HCT116 (cell line): ENCODE measurements at regions not wholly inside any gene's neighbourhood (a gene's known extent, or its start where the extent isn't known, plus 50 kb on each side); places are given as distances from the start of the nearest gene placed in this dataset.

Source experiments
- ATAC-seq: fragments of 200-7000 bp; cut with Tn5 transposase; 2 replicates; pipeline ENCODE4 v1.9.1; 2020; ENCODE audit warnings: mild to moderate bottlenecking, moderate library complexity
- BruUV-seq: library from RNA; stranded (reverse); fragments of 400-500 nt; replicated peaks from 2 replicates; lab custom pipeline; 2021; lab: Mats Ljungman, UMichigan
- CTCF ChIA-PET: fragments of 300-600 bp; sonication (Branson Sonifier 250); formaldehyde crosslinking; loops from one replicate; lab custom pipeline; 2021; ENCODE audit warnings: antibody characterized with exemption; lab: Charles Lee
- POLR2A ChIA-PET: fragments of 300-600, 350-600 bp; sonication (Branson Sonifier 250); formaldehyde crosslinking; loops from one replicate; lab custom pipeline; 2021; ENCODE audit warnings: antibody characterized with exemption; lab: Charles Lee
- RAD21 ChIA-PET, 2 experiments: fragments of 300-600 bp; sonication (Branson Sonifier 250); formaldehyde crosslinking; loops; one replicate each; lab custom pipeline; 2023; ENCODE audit warnings: low total read pairs in 2 of 2; ENCODE audit not compliant: uncharacterized antibody in 2 of 2, unreplicated experiment in 2 of 2, low non-redundant PET in 1 of 2; lab: Charles Lee
- DNase-seq: peaks from one replicate; pipeline ENCODE4 v3.0.0-alpha.2; 2010; ENCODE audit warnings: low read depth, low spot score
- H2AFZ ChIP-seq: fragments of 200-600 bp; shearing (Covaris generic), sonication (generic); 2 replicates; pipeline ENCODE4 v1.6.1; 2017; ENCODE audit warnings: low read depth, mixed run types, mixed read lengths, antibody characterized with exemption, low read length; ENCODE audit not compliant: poor library complexity, severe bottlenecking
- H3K27ac ChIP-seq: 2 replicates; pipeline ENCODE4 v1.5.1; 2012; ENCODE audit warnings: low read depth, low read length
- H3K27me3 ChIP-seq: fragments of 200-600 bp; sonication (generic); 2 replicates; pipeline ENCODE4 v1.6.1; 2016; ENCODE audit warnings: mixed run types, low read length, mixed read lengths; ENCODE audit not compliant: insufficient read depth
- H3K36me3 ChIP-seq, 2 experiments: fragments of 200-500 bp in 1 of 2; fragments of 200-600 bp in 1 of 2; sonication (Bioruptor generic) in 1 of 2; sonication (generic) in 1 of 2; 2 replicates each; pipeline versions ENCODE4 v1.5.1 to v1.6.1; 2014 to 2016; ENCODE audit warnings: low read length in 2 of 2, inconsistent platforms in 1 of 2, mixed read lengths in 1 of 2, mixed run types in 1 of 2; ENCODE audit not compliant: insufficient read depth in 2 of 2, control insufficient read depth in 1 of 2
- H3K4me1 ChIP-seq, 2 experiments: fragments of 200-600 bp in 1 of 2; sonication (generic) in 1 of 2; 2 replicates each; pipeline versions ENCODE4 v1.5.1 to v1.6.1; 2012 to 2017; ENCODE audit warnings: low read length in 2 of 2, inconsistent platforms in 1 of 2, mild to moderate bottlenecking in 1 of 2, mixed read lengths in 1 of 2, mixed run types in 1 of 2, moderate library complexity in 1 of 2; ENCODE audit not compliant: insufficient read depth in 2 of 2, control insufficient read depth in 1 of 2
- H3K4me2 ChIP-seq: fragments of 200-600 bp; sonication (generic); 2 replicates; pipeline ENCODE4 v1.6.1; 2017; ENCODE audit warnings: mixed run types, low read length, mixed read lengths
- H3K4me3 ChIP-seq, 2 experiments: fragments of 200-600 bp in 1 of 2; sonication (generic) in 1 of 2; replicated peaks in 1 of 2; 2 replicates each; pipeline ENCODE4 v1.5.1; 2011 to 2016; ENCODE audit warnings: low read length in 2 of 2, control low read depth in 1 of 2, low read depth in 1 of 2, mild to moderate bottlenecking in 1 of 2, mixed read lengths in 1 of 2, mixed run types in 1 of 2
- H3K79me2 ChIP-seq: fragments of 200-600 bp; sonication (generic); 2 replicates; pipeline ENCODE4 v1.6.1; 2017; ENCODE audit warnings: mild to moderate bottlenecking, mixed run types, low read length, moderate library complexity, mixed read lengths; ENCODE audit not compliant: insufficient read depth
- H3K9ac ChIP-seq: fragments of 200-600 bp; sonication (generic); 2 replicates; pipeline ENCODE4 v1.6.1; 2016; ENCODE audit warnings: low read length, mixed read lengths
- H3K9me2 ChIP-seq: fragments of 200-600 bp; sonication (generic), shearing (Covaris generic); 2 replicates; pipeline ENCODE4 v1.6.1; 2017; ENCODE audit warnings: mixed run types, mild to moderate bottlenecking, moderate library complexity; ENCODE audit not compliant: insufficient read depth
- H3K9me3 ChIP-seq, 2 experiments: fragments of 200-500 bp in 1 of 2; fragments of 200-600 bp in 1 of 2; sonication (Bioruptor generic) in 1 of 2; sonication (generic) in 1 of 2; 2 replicates each; pipeline ENCODE4 v1.6.1; 2014 to 2017; ENCODE audit warnings: low read length in 2 of 2, mixed read lengths in 2 of 2, inconsistent platforms in 1 of 2, low read depth in 1 of 2, mild to moderate bottlenecking in 1 of 2, mixed run types in 1 of 2, moderate library complexity in 1 of 2; ENCODE audit not compliant: control insufficient read depth in 1 of 2, insufficient read depth in 1 of 2
- H4K20me1 ChIP-seq: fragments of 200-600 bp; sonication (generic), shearing (Covaris generic); 2 replicates; pipeline ENCODE4 v1.6.1; 2017; ENCODE audit warnings: mixed run types, mild to moderate bottlenecking, moderate library complexity; ENCODE audit not compliant: insufficient read depth
- CEBPB ChIP-seq: IDR thresholded peaks from 2 replicates; pipeline ENCODE4 v1.6.1; 2012; ENCODE audit warnings: low read depth
- EGR1 ChIP-seq: IDR thresholded peaks from 2 replicates; pipeline ENCODE4 v1.6.1; 2012; ENCODE audit warnings: low read depth
- ELF1 ChIP-seq: IDR thresholded peaks from 2 replicates; pipeline ENCODE4 v1.6.1; 2012; ENCODE audit warnings: low read depth, borderline replicate concordance
- EZH2 ChIP-seq: fragments of 200-600 bp; sonication (generic); IDR thresholded peaks from 2 replicates; pipeline ENCODE4 v1.6.1; 2017; ENCODE audit warnings: antibody characterized with exemption, mixed run types
- JUND ChIP-seq: IDR thresholded peaks from 2 replicates; pipeline ENCODE4 v1.6.1; 2012
- POLR2A ChIP-seq: IDR thresholded peaks from 2 replicates; pipeline ENCODE4 v1.7.0; 2011; ENCODE audit warnings: borderline replicate concordance; ENCODE audit not compliant: insufficient read depth, insufficient read length; ENCODE audit errors: extremely low read depth
- SIN3A ChIP-seq: IDR thresholded peaks from 2 replicates; pipeline ENCODE4 v1.6.1; 2012; ENCODE audit warnings: low read depth
- SRF ChIP-seq: IDR thresholded peaks from 2 replicates; pipeline ENCODE4 v1.6.1; 2012; ENCODE audit warnings: low read depth
- TCF7L2 ChIP-seq: IDR thresholded peaks from 2 replicates; pipeline ENCODE4 v1.7.0; 2011; ENCODE audit warnings: borderline replicate concordance, inconsistent platforms; ENCODE audit not compliant: insufficient read depth, insufficient read length; ENCODE audit errors: extremely low read depth
- ZFX ChIP-seq: fragments of 450-650 bp; IDR thresholded peaks from 2 replicates; pipeline ENCODE4 v1.6.1; 2017
- intact Hi-C: fragments of 100-400 bp; cut with micrococcal nuclease; formaldehyde crosslinking; loops from 2 replicates; pipeline ENCODE4 v1.10.0; 2022
- TF ChIP-seq, protein P1 (sequence below): IDR thresholded peaks from 2 replicates; pipeline ENCODE4 v1.6.1; 2012; ENCODE audit warnings: low read depth
- TF ChIP-seq, protein P2 (sequence below): IDR thresholded peaks from 2 replicates; pipeline ENCODE4 v1.6.1; 2012

DNA sequence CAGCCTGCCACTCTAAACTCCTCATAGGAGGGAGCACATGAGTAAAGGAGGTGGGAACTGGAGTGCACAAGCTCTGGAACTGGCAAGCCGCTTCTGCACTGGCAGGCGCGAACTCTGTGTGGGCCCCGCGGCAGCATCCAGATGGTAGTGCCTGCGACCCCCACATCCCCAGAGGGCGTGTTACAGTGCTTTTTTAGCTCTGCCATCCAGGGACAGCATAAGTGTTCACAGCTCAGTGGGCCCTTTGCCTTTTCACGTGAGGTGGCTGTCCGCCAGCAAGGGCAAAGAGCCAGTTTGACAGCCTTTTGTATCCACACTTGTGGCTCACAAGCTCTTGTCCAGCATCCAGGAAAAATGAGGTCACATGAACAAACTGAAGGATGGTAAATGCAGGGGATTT, 581.6 kb upstream of the DIAPH2 start:
- DNase-seq = no peak
- Histone ChIP-seq H3K4me3 (no peak overlapping the region), H4K20me1 (no peaks in the 10 kb centered on the region), H3K9me3 (no peaks in the 10 kb centered on the region), H3K27me3 (no peaks in the 10 kb centered on the region), H2AFZ (no peak overlapping the region), H3K36me3 (no peaks in the 10 kb centered on the region), H3K9me2 (no peaks in the 10 kb centered on the region), H3K4me1 (no peaks in the 10 kb centered on the region), H3K9ac (no peak overlapping the region), H3K79me2 (no peaks in the 10 kb centered on the region), H3K4me2 (no peak overlapping the region), H3K27ac (no peak overlapping the region)
- ChIA-PET POLR2A (no interaction called here), RAD21 (no interaction called here), CTCF (no interaction called here)
- intact Hi-C loops = no loop called here
- TF ChIP-seq CEBPB (no peak), SIN3A (no peak), EZH2 (no peak)
- TF ChIP-seq, protein P1, sequence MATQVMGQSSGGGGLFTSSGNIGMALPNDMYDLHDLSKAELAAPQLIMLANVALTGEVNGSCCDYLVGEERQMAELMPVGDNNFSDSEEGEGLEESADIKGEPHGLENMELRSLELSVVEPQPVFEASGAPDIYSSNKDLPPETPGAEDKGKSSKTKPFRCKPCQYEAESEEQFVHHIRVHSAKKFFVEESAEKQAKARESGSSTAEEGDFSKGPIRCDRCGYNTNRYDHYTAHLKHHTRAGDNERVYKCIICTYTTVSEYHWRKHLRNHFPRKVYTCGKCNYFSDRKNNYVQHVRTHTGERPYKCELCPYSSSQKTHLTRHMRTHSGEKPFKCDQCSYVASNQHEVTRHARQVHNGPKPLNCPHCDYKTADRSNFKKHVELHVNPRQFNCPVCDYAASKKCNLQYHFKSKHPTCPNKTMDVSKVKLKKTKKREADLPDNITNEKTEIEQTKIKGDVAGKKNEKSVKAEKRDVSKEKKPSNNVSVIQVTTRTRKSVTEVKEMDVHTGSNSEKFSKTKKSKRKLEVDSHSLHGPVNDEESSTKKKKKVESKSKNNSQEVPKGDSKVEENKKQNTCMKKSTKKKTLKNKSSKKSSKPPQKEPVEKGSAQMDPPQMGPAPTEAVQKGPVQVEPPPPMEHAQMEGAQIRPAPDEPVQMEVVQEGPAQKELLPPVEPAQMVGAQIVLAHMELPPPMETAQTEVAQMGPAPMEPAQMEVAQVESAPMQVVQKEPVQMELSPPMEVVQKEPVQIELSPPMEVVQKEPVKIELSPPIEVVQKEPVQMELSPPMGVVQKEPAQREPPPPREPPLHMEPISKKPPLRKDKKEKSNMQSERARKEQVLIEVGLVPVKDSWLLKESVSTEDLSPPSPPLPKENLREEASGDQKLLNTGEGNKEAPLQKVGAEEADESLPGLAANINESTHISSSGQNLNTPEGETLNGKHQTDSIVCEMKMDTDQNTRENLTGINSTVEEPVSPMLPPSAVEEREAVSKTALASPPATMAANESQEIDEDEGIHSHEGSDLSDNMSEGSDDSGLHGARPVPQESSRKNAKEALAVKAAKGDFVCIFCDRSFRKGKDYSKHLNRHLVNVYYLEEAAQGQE = no peak
- BruUV-seq = no TSS peak
- ATAC-seq = no peak

DNA sequence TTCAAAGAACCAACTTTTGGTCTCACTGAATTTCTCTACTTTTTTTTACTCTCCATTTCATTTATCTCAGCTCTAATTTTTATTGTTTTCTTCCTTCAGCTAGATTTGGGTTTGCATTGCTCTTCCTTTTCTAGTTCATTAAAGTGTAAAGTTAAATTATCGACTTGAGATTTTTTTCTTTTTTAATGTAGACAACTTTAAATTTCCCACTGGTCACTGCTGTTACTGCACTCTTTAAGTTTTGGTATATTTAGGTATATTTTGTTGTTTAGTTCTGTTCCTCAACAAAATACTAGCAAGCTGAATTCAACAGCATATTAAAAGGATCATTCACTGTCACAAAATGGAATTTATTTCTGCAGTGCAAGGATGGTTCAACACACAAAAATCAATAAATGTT, 572.0 kb upstream of the DIAPH2 start:
- Histone ChIP-seq H3K27me3 (no peaks in the 10 kb centered on the region), H3K9ac (no peak overlapping the region), H4K20me1 (no peaks in the 10 kb centered on the region), H3K27ac (no peak overlapping the region), H3K36me3 (no peaks in the 10 kb centered on the region), H2AFZ (no peak overlapping the region), H3K9me2 (no peaks in the 10 kb centered on the region), H3K79me2 (no peaks in the 10 kb centered on the region), H3K4me1 (no peaks in the 10 kb centered on the region), H3K4me2 (no peak overlapping the region), H3K9me3 (no peaks in the 10 kb centered on the region), H3K4me3 (no peak overlapping the region)
- no TSS peak for BruUV-seq
- intact Hi-C loops = no loop called here
- ATAC-seq (no peak), DNase-seq (no peak)
- ChIA-PET CTCF (no interaction called here), POLR2A (no interaction called here), RAD21 (no interaction called here)
- TF ChIP-seq CEBPB (no peak), JUND (no peak), SRF (no peak), POLR2A (no peak), TCF7L2 (no peak), SIN3A (no peak), ZFX (no peak), EGR1 (no peak), ELF1 (no peak)
- TF ChIP-seq, protein P1 = no peak
- TF ChIP-seq, protein P2, sequence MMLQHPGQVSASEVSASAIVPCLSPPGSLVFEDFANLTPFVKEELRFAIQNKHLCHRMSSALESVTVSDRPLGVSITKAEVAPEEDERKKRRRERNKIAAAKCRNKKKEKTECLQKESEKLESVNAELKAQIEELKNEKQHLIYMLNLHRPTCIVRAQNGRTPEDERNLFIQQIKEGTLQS = no peak
